DOHH2 (cell line): ENCODE measurements at regions not wholly inside any gene's neighbourhood (a gene's known extent, or its start where the extent isn't known, plus 50 kb on each side); places are given as distances from the start of the nearest gene placed in this dataset.

ENCODE experiments used
- EZH2phosphoT487 ChIP-seq: fragments of 200-600 bp; sonication (generic); IDR thresholded peaks from 2 replicates; pipeline ENCODE4 v1.6.1; 2017; ENCODE audit warnings: borderline replicate concordance, mild to moderate bottlenecking, antibody characterized with exemption, low read length, moderate library complexity, mixed read lengths
- TF ChIP-seq, protein P1 (sequence below): fragments of 200-600 bp; sonication (generic); IDR thresholded peaks from one replicate; pipeline ENCODE4 v1.5.1; 2014; ENCODE audit warnings: antibody characterized with exemption, mild to moderate bottlenecking, low read depth, low read length; ENCODE audit not compliant: poor library complexity, severe bottlenecking

DNA sequence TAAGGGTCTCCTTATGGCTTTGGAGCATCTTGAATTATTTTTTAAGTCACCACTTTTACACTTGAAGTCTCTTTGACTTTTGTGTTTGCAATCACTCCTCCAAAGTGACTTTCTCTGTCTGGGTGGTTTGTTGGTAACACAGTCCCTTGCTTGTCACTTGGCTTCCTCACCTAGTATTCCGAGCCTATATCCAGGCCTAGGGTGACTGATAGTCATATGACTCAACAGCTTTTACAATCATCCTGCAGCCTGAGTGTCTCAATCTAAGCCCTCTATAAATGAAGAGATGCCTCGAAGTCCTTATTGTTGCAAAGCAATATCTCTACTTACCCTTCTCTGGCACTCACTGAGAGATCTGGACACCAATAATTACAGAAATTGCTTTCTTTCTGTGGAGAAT lies 53.9 kb upstream of the SETBP1 start:
- TF ChIP-seq, protein P1, sequence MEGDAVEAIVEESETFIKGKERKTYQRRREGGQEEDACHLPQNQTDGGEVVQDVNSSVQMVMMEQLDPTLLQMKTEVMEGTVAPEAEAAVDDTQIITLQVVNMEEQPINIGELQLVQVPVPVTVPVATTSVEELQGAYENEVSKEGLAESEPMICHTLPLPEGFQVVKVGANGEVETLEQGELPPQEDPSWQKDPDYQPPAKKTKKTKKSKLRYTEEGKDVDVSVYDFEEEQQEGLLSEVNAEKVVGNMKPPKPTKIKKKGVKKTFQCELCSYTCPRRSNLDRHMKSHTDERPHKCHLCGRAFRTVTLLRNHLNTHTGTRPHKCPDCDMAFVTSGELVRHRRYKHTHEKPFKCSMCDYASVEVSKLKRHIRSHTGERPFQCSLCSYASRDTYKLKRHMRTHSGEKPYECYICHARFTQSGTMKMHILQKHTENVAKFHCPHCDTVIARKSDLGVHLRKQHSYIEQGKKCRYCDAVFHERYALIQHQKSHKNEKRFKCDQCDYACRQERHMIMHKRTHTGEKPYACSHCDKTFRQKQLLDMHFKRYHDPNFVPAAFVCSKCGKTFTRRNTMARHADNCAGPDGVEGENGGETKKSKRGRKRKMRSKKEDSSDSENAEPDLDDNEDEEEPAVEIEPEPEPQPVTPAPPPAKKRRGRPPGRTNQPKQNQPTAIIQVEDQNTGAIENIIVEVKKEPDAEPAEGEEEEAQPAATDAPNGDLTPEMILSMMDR: no peak
- no peak for TF ChIP-seq EZH2phosphoT487
